PFSK-1 (cell line): ENCODE measurements at regions not wholly inside any gene's neighbourhood (a gene's known extent, or its start where the extent isn't known, plus 50 kb on each side); places are given as distances from the start of the nearest gene placed in this dataset.

ENCODE experiments used
- FOXP2 ChIP-seq: optimal IDR thresholded peaks from 2 replicates; pipeline ENCODE3; 2011; ENCODE audit warnings: borderline replicate concordance, control low read depth, inconsistent platforms; ENCODE audit not compliant: insufficient read depth; ENCODE audit errors: extremely low read length, extremely low read depth
- POLR2AphosphoS5 ChIP-seq: IDR thresholded peaks from 2 replicates; pipeline ENCODE4 v1.6.1; 2012; ENCODE audit warnings: low read depth, mild to moderate bottlenecking, control low read depth, low read length, moderate library complexity
- SIN3A ChIP-seq: IDR thresholded peaks from 2 replicates; pipeline ENCODE4 v1.6.1; 2012; ENCODE audit warnings: mild to moderate bottlenecking, low read length, moderate library complexity, borderline replicate concordance; ENCODE audit not compliant: insufficient read depth
- TAF1 ChIP-seq: IDR thresholded peaks from 2 replicates; pipeline ENCODE4 v1.6.1; 2012; ENCODE audit warnings: low read length, control low read depth, borderline replicate concordance; ENCODE audit not compliant: insufficient read depth
- TF ChIP-seq, protein P1 (sequence below), 2 experiments: IDR thresholded peaks; 2 replicates each; pipeline versions ENCODE4 v1.6.1 to v1.8.0; 2011 to 2012; ENCODE audit warnings: low read depth in 2 of 2, low read length in 2 of 2, control low read depth in 1 of 2, inconsistent platforms in 1 of 2, mild to moderate bottlenecking in 1 of 2, moderate library complexity in 1 of 2; ENCODE audit not compliant: insufficient read depth in 1 of 2

GRCh38 chr10:9381733-9382532 lies 1327.4 kb downstream of the GATA3 start:
- TF ChIP-seq FOXP2 = no peak
- TF ChIP-seq TAF1 = no peak
- TF ChIP-seq, protein P1, sequence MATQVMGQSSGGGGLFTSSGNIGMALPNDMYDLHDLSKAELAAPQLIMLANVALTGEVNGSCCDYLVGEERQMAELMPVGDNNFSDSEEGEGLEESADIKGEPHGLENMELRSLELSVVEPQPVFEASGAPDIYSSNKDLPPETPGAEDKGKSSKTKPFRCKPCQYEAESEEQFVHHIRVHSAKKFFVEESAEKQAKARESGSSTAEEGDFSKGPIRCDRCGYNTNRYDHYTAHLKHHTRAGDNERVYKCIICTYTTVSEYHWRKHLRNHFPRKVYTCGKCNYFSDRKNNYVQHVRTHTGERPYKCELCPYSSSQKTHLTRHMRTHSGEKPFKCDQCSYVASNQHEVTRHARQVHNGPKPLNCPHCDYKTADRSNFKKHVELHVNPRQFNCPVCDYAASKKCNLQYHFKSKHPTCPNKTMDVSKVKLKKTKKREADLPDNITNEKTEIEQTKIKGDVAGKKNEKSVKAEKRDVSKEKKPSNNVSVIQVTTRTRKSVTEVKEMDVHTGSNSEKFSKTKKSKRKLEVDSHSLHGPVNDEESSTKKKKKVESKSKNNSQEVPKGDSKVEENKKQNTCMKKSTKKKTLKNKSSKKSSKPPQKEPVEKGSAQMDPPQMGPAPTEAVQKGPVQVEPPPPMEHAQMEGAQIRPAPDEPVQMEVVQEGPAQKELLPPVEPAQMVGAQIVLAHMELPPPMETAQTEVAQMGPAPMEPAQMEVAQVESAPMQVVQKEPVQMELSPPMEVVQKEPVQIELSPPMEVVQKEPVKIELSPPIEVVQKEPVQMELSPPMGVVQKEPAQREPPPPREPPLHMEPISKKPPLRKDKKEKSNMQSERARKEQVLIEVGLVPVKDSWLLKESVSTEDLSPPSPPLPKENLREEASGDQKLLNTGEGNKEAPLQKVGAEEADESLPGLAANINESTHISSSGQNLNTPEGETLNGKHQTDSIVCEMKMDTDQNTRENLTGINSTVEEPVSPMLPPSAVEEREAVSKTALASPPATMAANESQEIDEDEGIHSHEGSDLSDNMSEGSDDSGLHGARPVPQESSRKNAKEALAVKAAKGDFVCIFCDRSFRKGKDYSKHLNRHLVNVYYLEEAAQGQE (IDR thresholded peaks at IDR 0.05; ENCODE audit: insufficient read depth in 1 of 2, low read depth in 2 of 2, low read length in 2 of 2) = no peak
- no peak for TF ChIP-seq SIN3A
- TF ChIP-seq POLR2AphosphoS5 = no peak

DNA sequence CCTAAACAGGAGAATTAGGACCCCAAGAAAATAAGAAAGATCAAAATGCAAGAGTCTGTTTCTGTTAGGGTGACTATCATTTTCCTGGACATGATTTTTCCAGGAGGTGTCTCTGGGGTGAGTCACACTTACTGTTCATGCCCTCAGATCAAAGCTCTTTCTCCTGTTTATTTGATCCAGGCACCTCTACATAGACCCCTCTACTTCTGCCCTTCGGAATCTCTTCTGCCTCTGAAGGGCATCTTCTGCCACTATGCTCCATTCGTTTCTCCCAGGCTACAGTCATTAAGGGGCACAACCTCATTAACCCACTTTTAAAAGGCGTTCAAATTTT lies 1328.0 kb downstream of the GATA3 start:
- no peak for TF ChIP-seq FOXP2
- TF ChIP-seq TAF1 = no peak
- TF ChIP-seq, protein P1 (IDR thresholded peaks at IDR 0.05; ENCODE audit: insufficient read depth in 1 of 2, low read depth in 2 of 2, low read length in 2 of 2) = no peak
- no peak for TF ChIP-seq POLR2AphosphoS5
- TF ChIP-seq SIN3A = no peak

DNA sequence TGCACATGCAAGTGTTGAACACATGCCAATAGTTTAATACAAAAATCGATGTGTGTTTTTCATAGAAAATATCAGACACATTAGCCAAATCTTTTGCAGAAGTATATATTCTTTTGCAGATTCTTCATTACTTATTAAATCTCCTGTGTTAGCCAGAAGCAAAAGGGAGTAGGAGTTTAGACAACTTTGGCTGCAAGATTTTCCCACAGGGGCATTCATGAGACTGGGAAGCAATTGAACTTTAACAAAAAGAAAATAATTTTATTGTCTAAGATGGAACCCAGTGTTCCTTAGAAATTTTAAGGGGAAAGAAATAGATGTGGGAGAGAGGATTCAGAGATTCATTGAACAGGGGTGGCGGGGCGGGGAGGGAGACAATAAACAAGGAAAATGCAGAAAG lies 1336.0 kb downstream of the GATA3 start:
- no peak for TF ChIP-seq FOXP2
- no peak for TF ChIP-seq POLR2AphosphoS5
- TF ChIP-seq, protein P1 (IDR thresholded peaks at IDR 0.05; ENCODE audit: insufficient read depth in 1 of 2, low read depth in 2 of 2, low read length in 2 of 2) = no peak
- TF ChIP-seq SIN3A = no peak
- no peak for TF ChIP-seq TAF1

DNA sequence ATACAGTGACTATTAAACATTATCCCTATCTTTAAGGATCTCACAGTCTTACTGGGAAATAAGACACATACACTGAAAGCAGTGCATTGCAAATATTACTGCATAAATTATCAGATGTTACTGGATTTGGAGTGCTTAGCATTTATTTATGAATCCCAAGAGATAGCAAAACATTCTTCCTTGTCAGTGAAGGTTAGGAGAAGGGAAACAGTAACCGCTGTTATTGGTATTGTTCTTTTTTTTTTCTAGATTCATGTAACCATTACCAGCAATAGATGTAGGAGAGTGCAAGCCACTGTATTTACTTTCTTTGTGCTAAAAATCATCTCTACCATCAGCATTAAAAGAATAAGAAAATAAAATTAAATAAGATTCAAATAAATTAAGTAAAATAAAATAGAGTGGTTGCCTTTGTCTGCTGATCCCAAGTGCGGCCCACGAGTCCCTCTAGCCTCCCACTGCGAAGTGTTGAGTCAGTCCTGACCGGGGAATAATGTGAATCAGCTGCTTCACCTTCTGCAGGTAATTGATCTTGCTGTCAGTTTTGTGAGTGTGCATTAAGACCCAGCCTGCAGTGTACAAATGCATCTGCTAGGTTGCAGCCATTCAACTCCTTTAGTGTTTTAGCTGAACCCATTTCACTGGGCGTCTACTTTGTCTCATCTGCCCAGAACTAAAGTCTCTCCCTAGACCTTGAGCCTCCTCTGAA lies 1344.9 kb downstream of the GATA3 start:
- TF ChIP-seq, protein P1 (IDR thresholded peaks at IDR 0.05; ENCODE audit: insufficient read depth in 1 of 2, low read depth in 2 of 2, low read length in 2 of 2) = no peak
- TF ChIP-seq FOXP2 (no peak), POLR2AphosphoS5 (no peak), SIN3A (no peak), TAF1 (no peak)
